Peyer's patch (tissue), 4 donors: ENCODE measurements at regions not wholly inside any gene's neighbourhood (a gene's known extent, or its start where the extent isn't known, plus 50 kb on each side); places are given as distances from the start of the nearest gene placed in this dataset.

ENCODE experiments used
- DNase-seq, 3 donors: peaks; one replicate each; pipeline ENCODE4 v3.0.0-alpha.2; 2017 to 2019
- H3K27ac ChIP-seq, 4 donors: fragments of 200-600 bp; sonication (generic); one replicate each; pipeline ENCODE4 v1.5.1; 2016 to 2019
- H3K27me3 ChIP-seq, 2 donors: fragments of 200-600 bp; sonication (generic); one replicate each; pipeline ENCODE4 v1.5.1; 2019
- H3K36me3 ChIP-seq, 3 donors: fragments of 200-600 bp; sonication (generic); one replicate each; pipeline ENCODE4 v1.5.1; 2016 to 2019
- H3K4me1 ChIP-seq, 4 donors: fragments of 200-600 bp; sonication (generic); one replicate each; pipeline ENCODE4 v1.5.1; 2016 to 2019
- H3K4me3 ChIP-seq, 4 donors: fragments of 200-600 bp; sonication (generic); 1 replicate in 3 of 4; 2 replicates in 1 of 4; pipeline ENCODE4 v1.5.1; 2016 to 2019; ENCODE audit warnings: mild to moderate bottlenecking in 1 of 4
- H3K9me3 ChIP-seq, 4 donors: fragments of 200-600 bp; sonication (generic); one replicate each; pipeline ENCODE4 v1.5.1; 2016 to 2019; ENCODE audit warnings: mild to moderate bottlenecking in 1 of 4
- CTCF ChIP-seq, 6 experiments: fragments of 450-650 bp in 4 of 6; fragments of 200-600 bp in 2 of 6; sonication (generic) in 1 of 6; IDR thresholded peaks; one replicate each; pipeline ENCODE4 v1.5.1; 2017 to 2019; ENCODE audit warnings: antibody characterized with exemption in 6 of 6, mild to moderate bottlenecking in 3 of 6, moderate library complexity in 1 of 6
- POLR2A ChIP-seq, 2 donors: fragments of 450-650 bp; IDR thresholded peaks; one replicate each; pipeline ENCODE4 v1.5.1; 2017; ENCODE audit warnings: antibody characterized with exemption in 2 of 2, mild to moderate bottlenecking in 2 of 2, moderate library complexity in 2 of 2

- no peak overlapping the region for H3K27ac ChIP-seq
- H3K27me3 ChIP-seq = no peaks in the 10 kb centered on the region
- no peak for DNase-seq
- no peak overlapping the region for H3K4me3 ChIP-seq
- TF ChIP-seq POLR2A (IDR thresholded peaks at IDR 0.05) = no peak
- TF ChIP-seq CTCF (IDR thresholded peaks at IDR 0.05) = no peak
- H3K9me3 ChIP-seq = no peaks in the 10 kb centered on the region
- H3K36me3 ChIP-seq = no peaks in the 10 kb centered on the region
- H3K4me1 ChIP-seq = no peaks in the 10 kb centered on the region
Measured at GRCh38 chr3:56971816-56972215, 88.6 kb upstream of the SPATA12 start.

- DNase-seq = no peak
- no peaks in the 10 kb centered on the region for H3K36me3 ChIP-seq
- H3K27ac ChIP-seq = no peak overlapping the region
- H3K4me1 ChIP-seq = no peaks in the 10 kb centered on the region
- no peaks in the 10 kb centered on the region for H3K9me3 ChIP-seq
- no peaks in the 10 kb centered on the region for H3K27me3 ChIP-seq
- H3K4me3 ChIP-seq = no peak overlapping the region
- TF ChIP-seq CTCF (IDR thresholded peaks at IDR 0.05) (no peak), POLR2A (IDR thresholded peaks at IDR 0.05) (no peak)
Measured at GRCh38 chr3:56971261-56971660, 89.2 kb upstream of the SPATA12 start.

GRCh38 chr3:56970461-56970879 is 90.0 kb upstream of the SPATA12 start:
- TF ChIP-seq CTCF (IDR thresholded peaks at IDR 0.05) = no peak
- TF ChIP-seq POLR2A (IDR thresholded peaks at IDR 0.05) = no peak
- no peaks in the 10 kb centered on the region for H3K9me3 ChIP-seq
- H3K36me3 ChIP-seq = no peaks in the 10 kb centered on the region
- H3K27ac ChIP-seq = no peak overlapping the region
- no peak for DNase-seq
- no peaks in the 10 kb centered on the region for H3K4me1 ChIP-seq
- no peaks in the 10 kb centered on the region for H3K27me3 ChIP-seq
- no peak overlapping the region for H3K4me3 ChIP-seq

- no peaks in the 10 kb centered on the region for H3K36me3 ChIP-seq
- no peak overlapping the region for H3K4me3 ChIP-seq
- H3K9me3 ChIP-seq = no peaks in the 10 kb centered on the region
- DNase-seq = no peak
- no peaks in the 10 kb centered on the region for H3K4me1 ChIP-seq
- H3K27me3 ChIP-seq = no peaks in the 10 kb centered on the region
- H3K27ac ChIP-seq = no peak overlapping the region
- TF ChIP-seq POLR2A (IDR thresholded peaks at IDR 0.05) (no peak), CTCF (IDR thresholded peaks at IDR 0.05) (no peak)
Measured at GRCh38 chr3:56969851-56970250, 90.6 kb upstream of the SPATA12 start.

GRCh38 chr3:56966509-56966908 is 94.0 kb upstream of the SPATA12 start:
- no peak for DNase-seq
- Histone ChIP-seq H3K4me1 (no peaks in the 10 kb centered on the region), H3K9me3 (no peaks in the 10 kb centered on the region), H3K27me3 (no peaks in the 10 kb centered on the region), H3K36me3 (no peaks in the 10 kb centered on the region), H3K4me3 (no peak overlapping the region), H3K27ac (no peak overlapping the region)
- TF ChIP-seq CTCF (IDR thresholded peaks at IDR 0.05) = no peak
- TF ChIP-seq POLR2A (IDR thresholded peaks at IDR 0.05) = no peak

GRCh38 chr3:56966104-56966503 is 94.4 kb upstream of the SPATA12 start:
- TF ChIP-seq POLR2A (IDR thresholded peaks at IDR 0.05) (no peak), CTCF (IDR thresholded peaks at IDR 0.05) (no peak)
- Histone ChIP-seq H3K27me3 (no peaks in the 10 kb centered on the region), H3K4me1 (no peaks in the 10 kb centered on the region), H3K9me3 (no peaks in the 10 kb centered on the region), H3K4me3 (no peak overlapping the region), H3K36me3 (no peaks in the 10 kb centered on the region), H3K27ac (no peak overlapping the region)
- DNase-seq = no peak
